ENCODE measurements at regions not wholly inside any gene's neighbourhood (a gene's known extent, or its start where the extent isn't known, plus 50 kb on each side); places are given as distances from the start of the nearest gene placed in this dataset.
A peak's percentile ranks its signal among the peaks of the same experiment; 100 is the strongest.
"Not testable (repeated sequence)": the region's sequence is repeated elsewhere in the genome, so short reads cannot be mapped to it uniquely, and the experiment has no call there.

DNA sequence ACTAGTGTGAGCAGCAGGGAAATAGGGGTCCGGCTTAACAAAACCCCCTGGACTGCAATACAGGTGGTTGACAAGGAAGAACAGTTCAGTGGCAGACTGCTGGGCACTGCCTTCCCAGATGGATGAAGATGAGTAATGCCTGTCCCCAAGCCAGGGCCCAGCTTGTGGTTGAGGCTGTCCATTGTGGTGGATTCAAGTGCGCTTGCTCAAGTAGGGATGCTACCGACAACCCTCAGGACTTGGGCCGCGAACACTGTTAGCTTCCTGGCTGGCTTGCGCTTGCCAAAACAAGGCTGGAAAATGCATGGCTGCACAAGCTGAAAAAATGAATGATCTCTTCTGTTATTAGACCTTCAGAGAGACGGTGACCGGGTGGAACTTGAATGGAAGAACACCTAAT lies 116.1 kb upstream of the ACBD5 start:
- TF ChIP-seq, protein P1, sequence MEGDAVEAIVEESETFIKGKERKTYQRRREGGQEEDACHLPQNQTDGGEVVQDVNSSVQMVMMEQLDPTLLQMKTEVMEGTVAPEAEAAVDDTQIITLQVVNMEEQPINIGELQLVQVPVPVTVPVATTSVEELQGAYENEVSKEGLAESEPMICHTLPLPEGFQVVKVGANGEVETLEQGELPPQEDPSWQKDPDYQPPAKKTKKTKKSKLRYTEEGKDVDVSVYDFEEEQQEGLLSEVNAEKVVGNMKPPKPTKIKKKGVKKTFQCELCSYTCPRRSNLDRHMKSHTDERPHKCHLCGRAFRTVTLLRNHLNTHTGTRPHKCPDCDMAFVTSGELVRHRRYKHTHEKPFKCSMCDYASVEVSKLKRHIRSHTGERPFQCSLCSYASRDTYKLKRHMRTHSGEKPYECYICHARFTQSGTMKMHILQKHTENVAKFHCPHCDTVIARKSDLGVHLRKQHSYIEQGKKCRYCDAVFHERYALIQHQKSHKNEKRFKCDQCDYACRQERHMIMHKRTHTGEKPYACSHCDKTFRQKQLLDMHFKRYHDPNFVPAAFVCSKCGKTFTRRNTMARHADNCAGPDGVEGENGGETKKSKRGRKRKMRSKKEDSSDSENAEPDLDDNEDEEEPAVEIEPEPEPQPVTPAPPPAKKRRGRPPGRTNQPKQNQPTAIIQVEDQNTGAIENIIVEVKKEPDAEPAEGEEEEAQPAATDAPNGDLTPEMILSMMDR (IDR thresholded peaks at IDR 0.05): no peak
- Histone ChIP-seq H3K4me1 (ENCODE audit: control insufficient read depth in 1 of 2, insufficient read depth in 1 of 2, low read depth in 1 of 2, low read length in 1 of 2) (peaks cover 4 to 8% of the 10 kb centered on the region in 2 experiments), H3K9me3 (no peaks in the 10 kb centered on the region), H3K27ac (no peak overlapping the region), H3K27me3 (no peaks in the 10 kb centered on the region), H3K36me3 (no peaks in the 10 kb centered on the region), H3K4me3 (ENCODE audit: low read depth in 1 of 2, low read length in 1 of 2) (no peak overlapping the region)

- H3K27me3 ChIP-seq: no peaks in the 10 kb centered on the region
- peaks cover 4 to 8% of the 10 kb centered on the region in 2 experiments for H3K4me1 ChIP-seq (ENCODE audit: control insufficient read depth in 1 of 2, insufficient read depth in 1 of 2, low read depth in 1 of 2, low read length in 1 of 2)
- TF ChIP-seq, protein P1 (IDR thresholded peaks at IDR 0.05): no peak
- H3K9me3 ChIP-seq: no peaks in the 10 kb centered on the region
- H3K4me3 ChIP-seq (ENCODE audit: low read depth in 1 of 2, low read length in 1 of 2): no peak overlapping the region
- no peaks in the 10 kb centered on the region for H3K36me3 ChIP-seq
- H3K27ac ChIP-seq: no peak overlapping the region
Measured at GRCh38 chr10:27355918-27356573, 115.4 kb upstream of the ACBD5 start.

DNA sequence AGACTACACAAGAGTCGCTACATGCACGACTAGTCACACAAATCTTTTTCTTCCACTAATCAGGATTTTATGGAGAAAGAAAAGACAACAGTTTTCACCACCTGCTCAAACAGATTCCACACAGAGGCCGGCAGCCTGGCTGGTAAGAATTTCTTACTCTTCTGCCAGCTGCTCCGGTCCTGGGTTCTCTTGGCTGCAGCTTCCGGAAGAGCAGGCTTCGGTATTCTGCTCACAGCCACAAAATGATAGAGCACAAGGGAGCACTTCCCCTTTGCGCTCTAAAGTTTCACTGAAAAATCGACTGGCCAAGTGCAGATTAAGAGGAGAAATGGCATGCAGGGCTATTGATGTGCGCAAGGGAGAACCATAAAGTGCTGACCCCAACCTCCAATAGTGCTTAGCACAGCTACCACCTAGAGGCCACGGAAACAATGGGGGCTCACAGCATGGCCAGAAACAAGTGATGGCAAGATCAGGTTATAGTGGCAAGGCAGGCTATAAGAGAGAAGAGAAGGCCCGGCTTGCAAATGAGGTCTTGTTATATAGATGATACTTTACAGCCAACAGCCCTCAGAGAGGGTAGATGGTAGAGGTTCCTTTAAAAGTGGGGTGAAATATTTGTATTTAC lies 114.2 kb upstream of the ACBD5 start:
- not testable (repeated sequence) for H3K4me1 ChIP-seq (ENCODE audit: control insufficient read depth in 1 of 2, insufficient read depth in 1 of 2, low read depth in 1 of 2, low read length in 1 of 2); H3K27me3 ChIP-seq; H3K9me3 ChIP-seq; H3K36me3 ChIP-seq
- H3K27ac ChIP-seq: peak overlapping the region; percentile 43
- H3K4me3 ChIP-seq (ENCODE audit: low read depth in 1 of 2, low read length in 1 of 2): peak overlapping the region; percentile 17 to 33

- H3K36me3 ChIP-seq; H3K9me3 ChIP-seq; H3K27me3 ChIP-seq; H3K4me1 ChIP-seq (ENCODE audit: control insufficient read depth in 1 of 2, insufficient read depth in 1 of 2, low read depth in 1 of 2, low read length in 1 of 2): not testable (repeated sequence)
- H3K4me3 ChIP-seq (ENCODE audit: low read depth in 1 of 2, low read length in 1 of 2): peak overlapping the region in 1 of 2 experiments; percentile 17
- peak overlapping the region; percentile 43 for H3K27ac ChIP-seq
Measured at GRCh38 chr10:27354100-27354499, 113.5 kb upstream of the ACBD5 start.

DNA sequence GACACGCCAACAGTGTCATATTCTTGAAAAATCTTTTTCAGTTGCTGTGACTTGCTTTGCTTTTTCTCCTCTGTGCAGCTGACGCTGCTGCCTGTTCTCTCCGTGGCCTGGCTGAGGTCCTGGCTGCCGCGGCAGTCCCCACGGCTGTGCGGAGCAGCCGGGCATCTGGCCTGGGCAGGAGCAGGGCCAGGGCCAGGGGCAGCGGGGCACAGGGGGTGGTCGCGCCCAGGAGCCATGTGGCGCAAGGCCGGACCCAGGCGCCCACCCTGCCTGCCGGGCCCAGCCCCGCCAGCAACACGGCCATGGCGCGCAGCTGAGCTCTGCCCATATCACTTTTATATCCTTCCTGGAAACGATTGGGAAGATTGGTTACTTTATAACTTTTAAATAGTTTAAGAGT lies 109.4 kb upstream of the ACBD5 start:
- no peaks in the 10 kb centered on the region for H3K36me3 ChIP-seq
- no peaks in the 10 kb centered on the region for H3K27me3 ChIP-seq
- TF ChIP-seq, protein P1 (IDR thresholded peaks at IDR 0.05): no peak
- no peak overlapping the region for H3K4me3 ChIP-seq (ENCODE audit: low read depth in 1 of 2, low read length in 1 of 2)
- no peaks in the 10 kb centered on the region for H3K9me3 ChIP-seq
- no peak overlapping the region for H3K27ac ChIP-seq
- peaks cover 27 to 35% of the 10 kb centered on the region in 2 experiments for H3K4me1 ChIP-seq (ENCODE audit: control insufficient read depth in 1 of 2, insufficient read depth in 1 of 2, low read depth in 1 of 2, low read length in 1 of 2)

- H3K27ac ChIP-seq; H3K27me3 ChIP-seq; H3K4me3 ChIP-seq (ENCODE audit: low read depth in 1 of 2, low read length in 1 of 2); H3K36me3 ChIP-seq; H3K9me3 ChIP-seq: not testable (repeated sequence)
- H3K4me1 ChIP-seq (ENCODE audit: control insufficient read depth in 1 of 2, insufficient read depth in 1 of 2, low read depth in 1 of 2, low read length in 1 of 2): peaks cover 27 to 28% of the 10 kb centered on the region in 2 experiments
Measured at GRCh38 chr10:27347827-27348207, 107.2 kb upstream of the ACBD5 start.

DNA sequence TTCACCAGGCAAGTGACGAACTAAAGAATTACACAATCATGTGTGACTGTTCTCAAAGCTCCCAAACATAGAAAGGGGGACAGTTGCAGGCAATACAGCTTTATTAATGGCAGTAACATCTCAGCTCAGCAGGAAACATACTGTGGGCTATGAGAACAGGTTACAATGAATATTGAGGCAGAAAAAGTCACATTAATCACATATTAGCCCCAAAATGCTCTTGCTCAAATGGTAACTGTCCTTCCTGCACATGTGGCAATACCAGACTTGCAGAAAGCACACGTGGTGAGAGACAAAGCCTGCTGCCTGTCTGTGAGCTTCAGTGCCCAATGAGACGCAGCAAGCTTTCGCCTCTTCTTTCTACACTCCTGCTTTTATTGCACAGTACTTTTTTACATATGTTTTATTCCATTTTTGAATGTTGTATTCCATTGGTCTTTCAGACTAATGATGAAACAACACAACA lies 104.9 kb upstream of the ACBD5 start:
- Histone ChIP-seq H3K4me3 (ENCODE audit: low read depth in 1 of 2, low read length in 1 of 2) (no peak overlapping the region), H3K27me3 (no peaks in the 10 kb centered on the region), H3K36me3 (no peaks in the 10 kb centered on the region), H3K27ac (peak overlapping the region; percentile 30), H3K9me3 (no peaks in the 10 kb centered on the region), H3K4me1 (ENCODE audit: control insufficient read depth in 1 of 2, insufficient read depth in 1 of 2, low read depth in 1 of 2, low read length in 1 of 2) (peaks cover 27 to 28% of the 10 kb centered on the region in 2 experiments)
- TF ChIP-seq, protein P1 (IDR thresholded peaks at IDR 0.05): no peak

Data from neutrophil (primary cell).